ENCODE measurements at regions not wholly inside any gene's neighbourhood (a gene's known extent, or its start where the extent isn't known, plus 50 kb on each side); places are given as distances from the start of the nearest gene placed in this dataset.

- TF ChIP-seq POLR2A (IDR thresholded peaks at IDR 0.05): no peak
- TF ChIP-seq, protein P1, sequence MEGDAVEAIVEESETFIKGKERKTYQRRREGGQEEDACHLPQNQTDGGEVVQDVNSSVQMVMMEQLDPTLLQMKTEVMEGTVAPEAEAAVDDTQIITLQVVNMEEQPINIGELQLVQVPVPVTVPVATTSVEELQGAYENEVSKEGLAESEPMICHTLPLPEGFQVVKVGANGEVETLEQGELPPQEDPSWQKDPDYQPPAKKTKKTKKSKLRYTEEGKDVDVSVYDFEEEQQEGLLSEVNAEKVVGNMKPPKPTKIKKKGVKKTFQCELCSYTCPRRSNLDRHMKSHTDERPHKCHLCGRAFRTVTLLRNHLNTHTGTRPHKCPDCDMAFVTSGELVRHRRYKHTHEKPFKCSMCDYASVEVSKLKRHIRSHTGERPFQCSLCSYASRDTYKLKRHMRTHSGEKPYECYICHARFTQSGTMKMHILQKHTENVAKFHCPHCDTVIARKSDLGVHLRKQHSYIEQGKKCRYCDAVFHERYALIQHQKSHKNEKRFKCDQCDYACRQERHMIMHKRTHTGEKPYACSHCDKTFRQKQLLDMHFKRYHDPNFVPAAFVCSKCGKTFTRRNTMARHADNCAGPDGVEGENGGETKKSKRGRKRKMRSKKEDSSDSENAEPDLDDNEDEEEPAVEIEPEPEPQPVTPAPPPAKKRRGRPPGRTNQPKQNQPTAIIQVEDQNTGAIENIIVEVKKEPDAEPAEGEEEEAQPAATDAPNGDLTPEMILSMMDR (IDR thresholded peaks at IDR 0.05): no peak
Measured at GRCh38 chr2:182593394-182593975, 122.6 kb upstream of the DNAJC10 start.

Measured in stomach (tissue), 4 donors.